ENCODE measurements at regions not wholly inside any gene's neighbourhood (a gene's known extent, or its start where the extent isn't known, plus 50 kb on each side); places are given as distances from the start of the nearest gene placed in this dataset.

DNA sequence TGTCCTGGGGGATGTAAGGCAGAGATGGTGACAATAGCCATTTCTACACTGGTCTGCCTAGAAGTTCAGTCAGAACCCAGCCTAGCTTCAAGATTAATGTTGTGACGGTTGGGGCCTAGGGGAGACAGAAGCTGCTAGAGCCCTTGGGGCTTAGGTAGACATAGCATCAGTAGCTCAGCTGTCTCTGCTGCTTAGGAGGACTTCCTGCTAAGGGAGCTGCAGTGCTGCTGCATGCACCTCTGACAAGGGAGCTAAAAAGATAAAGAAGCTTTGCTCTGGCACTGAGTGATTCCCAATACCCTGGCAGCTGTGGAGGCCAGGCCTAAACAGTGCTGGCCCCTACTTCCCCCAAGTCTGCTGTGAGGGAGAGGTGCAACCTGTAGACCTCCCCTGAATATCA is 116.0 kb downstream of the CT47B1 start:
- TF ChIP-seq RAD21 (IDR thresholded peaks at IDR 0.05; ENCODE audit: low read depth) = no peak
- no peak for TF ChIP-seq YY1 (IDR thresholded peaks at IDR 0.05; ENCODE audit: low read depth)
- no peak for TF ChIP-seq TAF1 (IDR thresholded peaks at IDR 0.05; ENCODE audit: low read depth)
- no peak for TF ChIP-seq CREB1 (IDR thresholded peaks at IDR 0.05; ENCODE audit: low read depth)
- no peak for TF ChIP-seq TEAD4 (IDR thresholded peaks at IDR 0.05)
- no peak for TF ChIP-seq ZBTB7A (IDR thresholded peaks at IDR 0.05; ENCODE audit: low read depth)
- no peak for TF ChIP-seq EP300 (IDR thresholded peaks at IDR 0.05; ENCODE audit: borderline replicate concordance)
- no peak for TF ChIP-seq CEBPB (IDR thresholded peaks at IDR 0.05)
- TF ChIP-seq, protein P1, sequence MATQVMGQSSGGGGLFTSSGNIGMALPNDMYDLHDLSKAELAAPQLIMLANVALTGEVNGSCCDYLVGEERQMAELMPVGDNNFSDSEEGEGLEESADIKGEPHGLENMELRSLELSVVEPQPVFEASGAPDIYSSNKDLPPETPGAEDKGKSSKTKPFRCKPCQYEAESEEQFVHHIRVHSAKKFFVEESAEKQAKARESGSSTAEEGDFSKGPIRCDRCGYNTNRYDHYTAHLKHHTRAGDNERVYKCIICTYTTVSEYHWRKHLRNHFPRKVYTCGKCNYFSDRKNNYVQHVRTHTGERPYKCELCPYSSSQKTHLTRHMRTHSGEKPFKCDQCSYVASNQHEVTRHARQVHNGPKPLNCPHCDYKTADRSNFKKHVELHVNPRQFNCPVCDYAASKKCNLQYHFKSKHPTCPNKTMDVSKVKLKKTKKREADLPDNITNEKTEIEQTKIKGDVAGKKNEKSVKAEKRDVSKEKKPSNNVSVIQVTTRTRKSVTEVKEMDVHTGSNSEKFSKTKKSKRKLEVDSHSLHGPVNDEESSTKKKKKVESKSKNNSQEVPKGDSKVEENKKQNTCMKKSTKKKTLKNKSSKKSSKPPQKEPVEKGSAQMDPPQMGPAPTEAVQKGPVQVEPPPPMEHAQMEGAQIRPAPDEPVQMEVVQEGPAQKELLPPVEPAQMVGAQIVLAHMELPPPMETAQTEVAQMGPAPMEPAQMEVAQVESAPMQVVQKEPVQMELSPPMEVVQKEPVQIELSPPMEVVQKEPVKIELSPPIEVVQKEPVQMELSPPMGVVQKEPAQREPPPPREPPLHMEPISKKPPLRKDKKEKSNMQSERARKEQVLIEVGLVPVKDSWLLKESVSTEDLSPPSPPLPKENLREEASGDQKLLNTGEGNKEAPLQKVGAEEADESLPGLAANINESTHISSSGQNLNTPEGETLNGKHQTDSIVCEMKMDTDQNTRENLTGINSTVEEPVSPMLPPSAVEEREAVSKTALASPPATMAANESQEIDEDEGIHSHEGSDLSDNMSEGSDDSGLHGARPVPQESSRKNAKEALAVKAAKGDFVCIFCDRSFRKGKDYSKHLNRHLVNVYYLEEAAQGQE (IDR thresholded peaks at IDR 0.05; ENCODE audit: low read depth) = no peak
- TF ChIP-seq, protein P2, sequence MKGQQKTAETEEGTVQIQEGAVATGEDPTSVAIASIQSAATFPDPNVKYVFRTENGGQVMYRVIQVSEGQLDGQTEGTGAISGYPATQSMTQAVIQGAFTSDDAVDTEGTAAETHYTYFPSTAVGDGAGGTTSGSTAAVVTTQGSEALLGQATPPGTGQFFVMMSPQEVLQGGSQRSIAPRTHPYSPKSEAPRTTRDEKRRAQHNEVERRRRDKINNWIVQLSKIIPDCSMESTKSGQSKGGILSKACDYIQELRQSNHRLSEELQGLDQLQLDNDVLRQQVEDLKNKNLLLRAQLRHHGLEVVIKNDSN (IDR thresholded peaks at IDR 0.05) = no peak
- TF ChIP-seq EGR1 (IDR thresholded peaks at IDR 0.05) = no peak

DNA sequence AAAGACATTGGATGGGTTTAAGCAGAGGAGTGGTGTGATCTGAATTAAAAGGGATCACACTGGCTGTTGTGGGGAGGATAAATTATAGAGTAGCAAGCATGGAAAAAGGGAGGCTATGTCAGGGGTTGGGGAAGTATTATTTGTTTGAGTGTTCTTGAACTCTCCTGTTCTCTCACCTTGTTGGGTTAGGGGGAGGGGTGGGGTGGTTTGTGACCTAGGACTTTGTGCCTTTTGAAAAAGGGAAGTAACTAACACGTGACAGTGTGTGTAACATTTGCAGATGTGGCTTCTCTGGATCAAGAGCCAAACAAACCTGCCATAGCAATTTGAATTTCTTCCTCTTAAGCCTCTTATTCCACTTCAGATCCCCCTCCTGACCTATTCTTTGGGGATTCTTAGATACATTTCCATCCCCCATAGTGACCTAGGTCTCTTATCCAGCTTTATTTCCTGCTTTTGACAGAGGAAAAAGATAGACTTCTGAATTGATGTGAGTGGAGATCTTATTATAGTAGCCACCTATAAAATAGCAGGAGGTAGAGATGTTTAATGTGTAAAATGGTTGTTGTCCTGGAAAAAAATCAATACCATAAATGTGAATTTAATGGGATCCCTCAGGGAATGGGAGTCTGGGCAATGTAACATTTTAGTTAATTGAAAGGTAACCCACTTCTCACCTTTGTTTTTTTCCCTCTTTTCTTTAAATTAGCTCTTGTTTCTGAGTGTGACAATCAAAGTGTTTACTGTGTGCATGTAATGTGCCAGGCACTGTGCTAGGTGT is 120.4 kb downstream of the CT47B1 start:
- TF ChIP-seq TAF1 (IDR thresholded peaks at IDR 0.05; ENCODE audit: low read depth) = no peak
- TF ChIP-seq EP300 (IDR thresholded peaks at IDR 0.05; ENCODE audit: borderline replicate concordance) = no peak
- TF ChIP-seq YY1 (IDR thresholded peaks at IDR 0.05; ENCODE audit: low read depth) = no peak
- TF ChIP-seq, protein P1 (IDR thresholded peaks at IDR 0.05; ENCODE audit: low read depth) = no peak
- TF ChIP-seq RAD21 (IDR thresholded peaks at IDR 0.05; ENCODE audit: low read depth) = no peak
- TF ChIP-seq TCF12 (IDR thresholded peaks at IDR 0.05; ENCODE audit: low read depth) = no peak
- no peak for TF ChIP-seq CREB1 (IDR thresholded peaks at IDR 0.05; ENCODE audit: low read depth)
- TF ChIP-seq TEAD4 (IDR thresholded peaks at IDR 0.05) = no peak
- no peak for TF ChIP-seq FOXM1 (IDR thresholded peaks at IDR 0.05; ENCODE audit: borderline replicate concordance, low read depth)
- TF ChIP-seq, protein P3, sequence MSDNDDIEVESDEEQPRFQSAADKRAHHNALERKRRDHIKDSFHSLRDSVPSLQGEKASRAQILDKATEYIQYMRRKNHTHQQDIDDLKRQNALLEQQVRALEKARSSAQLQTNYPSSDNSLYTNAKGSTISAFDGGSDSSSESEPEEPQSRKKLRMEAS (IDR thresholded peaks at IDR 0.05) = no peak
- no peak for TF ChIP-seq CEBPB (IDR thresholded peaks at IDR 0.05)
- no peak for TF ChIP-seq EGR1 (IDR thresholded peaks at IDR 0.05)
- TF ChIP-seq, protein P2 (IDR thresholded peaks at IDR 0.05) = no peak
- no peak for TF ChIP-seq ZBTB7A (IDR thresholded peaks at IDR 0.05; ENCODE audit: low read depth)
- no peak for TF ChIP-seq NFIC (IDR thresholded peaks at IDR 0.05)

DNA sequence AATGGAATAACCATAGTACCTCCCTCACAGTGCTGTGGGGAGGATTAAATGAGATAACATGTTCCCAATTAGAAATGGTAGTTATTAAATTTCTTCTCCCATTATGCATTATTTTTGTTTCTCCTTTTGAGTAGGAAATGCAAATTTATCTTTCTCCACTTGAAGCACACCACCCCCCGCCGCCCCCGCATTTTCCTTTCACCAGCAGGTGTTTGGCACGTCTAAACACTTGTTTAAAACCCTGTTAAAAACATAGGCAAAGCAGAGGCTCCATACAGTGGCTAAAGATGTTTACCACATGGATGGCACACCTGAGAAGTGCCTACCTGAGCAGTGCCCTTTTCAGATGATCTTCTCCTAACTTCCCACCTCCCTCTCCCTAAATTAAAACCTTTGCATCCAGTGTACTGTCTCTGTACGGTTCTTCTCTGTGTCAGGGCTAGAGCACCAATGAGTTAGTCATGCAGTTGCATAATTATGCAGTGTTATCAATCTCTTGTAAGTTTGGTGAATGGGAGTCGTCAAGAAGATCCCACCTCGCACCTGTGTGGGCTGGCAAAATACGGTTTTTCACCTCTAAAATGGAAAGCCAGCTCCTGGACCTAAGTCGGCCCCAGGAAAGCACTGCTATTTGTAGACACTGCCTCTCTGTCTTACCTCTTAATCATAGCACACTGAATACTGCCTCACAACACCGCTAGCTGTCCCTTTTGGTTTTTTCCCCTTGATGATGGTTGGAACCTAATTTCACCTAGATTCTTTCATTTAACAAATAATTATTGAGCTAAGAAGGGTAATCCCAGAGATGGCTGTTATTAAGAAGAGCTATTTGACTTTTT is 122.0 kb downstream of the CT47B1 start:
- TF ChIP-seq TAF1 (IDR thresholded peaks at IDR 0.05; ENCODE audit: low read depth) (no peak), TCF12 (IDR thresholded peaks at IDR 0.05; ENCODE audit: low read depth) (no peak), YY1 (IDR thresholded peaks at IDR 0.05; ENCODE audit: low read depth) (no peak), TEAD4 (IDR thresholded peaks at IDR 0.05) (no peak), FOXM1 (IDR thresholded peaks at IDR 0.05; ENCODE audit: borderline replicate concordance, low read depth) (no peak), ZBTB7A (IDR thresholded peaks at IDR 0.05; ENCODE audit: low read depth) (no peak), EGR1 (IDR thresholded peaks at IDR 0.05) (no peak), EP300 (IDR thresholded peaks at IDR 0.05; ENCODE audit: borderline replicate concordance) (no peak), CREB1 (IDR thresholded peaks at IDR 0.05; ENCODE audit: low read depth) (no peak), NFIC (IDR thresholded peaks at IDR 0.05) (no peak), RAD21 (IDR thresholded peaks at IDR 0.05; ENCODE audit: low read depth) (no peak), CEBPB (IDR thresholded peaks at IDR 0.05) (no peak)
- TF ChIP-seq, protein P2 (IDR thresholded peaks at IDR 0.05) = no peak
- TF ChIP-seq, protein P1 (IDR thresholded peaks at IDR 0.05; ENCODE audit: low read depth) = no peak
- TF ChIP-seq, protein P3 (IDR thresholded peaks at IDR 0.05) = no peak
